ENCODE measurements at regions not wholly inside any gene's neighbourhood (a gene's known extent, or its start where the extent isn't known, plus 50 kb on each side); places are given as distances from the start of the nearest gene placed in this dataset.

GRCh38 chr18:38923126-38923525 lies 1357.5 kb upstream of the CELF4 start:
- no peak for DNase-seq (ENCODE audit: low read depth)

GRCh38 chr18:38909972-38910371 lies 1344.4 kb upstream of the CELF4 start:
- DNase-seq (ENCODE audit: low read depth): no peak

- DNase-seq (ENCODE audit: low read depth): no peak
Measured at GRCh38 chr18:38902796-38903195, 1337.2 kb upstream of the CELF4 start.

- DNase-seq (ENCODE audit: low read depth): no peak
Measured at GRCh38 chr18:38900445-38900844, 1334.8 kb upstream of the CELF4 start.

GRCh38 chr18:38900031-38900430 lies 1334.4 kb upstream of the CELF4 start:
- DNase-seq (ENCODE audit: low read depth): no peak

GRCh38 chr18:38899252-38899651 lies 1333.7 kb upstream of the CELF4 start:
- DNase-seq (ENCODE audit: low read depth): no peak

GRCh38 chr18:38898167-38898566 lies 1332.6 kb upstream of the CELF4 start:
- no peak for DNase-seq (ENCODE audit: low read depth)

GRCh38 chr18:38895560-38895959 lies 1330.0 kb upstream of the CELF4 start:
- no peak for DNase-seq (ENCODE audit: low read depth)

GRCh38 chr18:38887671-38888020 lies 1322.0 kb upstream of the CELF4 start:
- no peak for DNase-seq (ENCODE audit: low read depth)

- DNase-seq (ENCODE audit: low read depth): no peak
Measured at GRCh38 chr18:38886861-38887670, 1321.5 kb upstream of the CELF4 start.

- no peak for DNase-seq (ENCODE audit: low read depth)
Measured at GRCh38 chr18:38886235-38886634, 1320.6 kb upstream of the CELF4 start.

GRCh38 chr18:38884050-38884449 lies 1318.5 kb upstream of the CELF4 start:
- DNase-seq (ENCODE audit: low read depth): no peak

- no peak for DNase-seq (ENCODE audit: low read depth)
Measured at GRCh38 chr18:38883111-38883510, 1317.5 kb upstream of the CELF4 start.

- no peak for DNase-seq (ENCODE audit: low read depth)
Measured at GRCh38 chr18:38879871-38880270, 1314.3 kb upstream of the CELF4 start.

GRCh38 chr18:38872342-38872741 lies 1306.7 kb upstream of the CELF4 start:
- no peak for DNase-seq (ENCODE audit: low read depth)

- no peak for DNase-seq (ENCODE audit: low read depth)
Measured at GRCh38 chr18:38868757-38869156, 1303.2 kb upstream of the CELF4 start.

GRCh38 chr18:38867680-38868079 lies 1302.1 kb upstream of the CELF4 start:
- no peak for DNase-seq (ENCODE audit: low read depth)

- no peak for DNase-seq (ENCODE audit: low read depth)
Measured at GRCh38 chr18:38851526-38851925, 1285.9 kb upstream of the CELF4 start.

- no peak for DNase-seq (ENCODE audit: low read depth)
Measured at GRCh38 chr18:38847326-38847725, 1281.7 kb upstream of the CELF4 start.

GRCh38 chr18:38843291-38843690 lies 1277.7 kb upstream of the CELF4 start:
- DNase-seq (ENCODE audit: low read depth): no peak

GRCh38 chr18:38826247-38826646 lies 1260.6 kb upstream of the CELF4 start:
- no peak for DNase-seq (ENCODE audit: low read depth)

GRCh38 chr18:38811209-38811608 lies 1245.6 kb upstream of the CELF4 start:
- DNase-seq (ENCODE audit: low read depth): no peak

- no peak for DNase-seq (ENCODE audit: low read depth)
Measured at GRCh38 chr18:38810789-38811188, 1245.2 kb upstream of the CELF4 start.

GRCh38 chr18:38807915-38808314 lies 1242.3 kb upstream of the CELF4 start:
- no peak for DNase-seq (ENCODE audit: low read depth)

All from fibroblast of gingiva (primary cell).